MCF 10A (cell line): ENCODE measurements at regions not wholly inside any gene's neighbourhood (a gene's known extent, or its start where the extent isn't known, plus 50 kb on each side); places are given as distances from the start of the nearest gene placed in this dataset.

Experiments
- BruUV-seq: library from RNA; stranded (reverse); fragments of 400-500 nt; replicated peaks from 2 replicates; lab custom pipeline; 2021; lab: Mats Ljungman, UMichigan
- CTCF ChIA-PET: fragments of 300-600 bp; sonication (Branson Sonifier 250); formaldehyde crosslinking; extraction: SDS; loops from one replicate; lab custom pipeline; 2021; ENCODE audit warnings: antibody characterized with exemption, inconsistent platforms; lab: Yijun Ruan, JAX
- POLR2A ChIA-PET: fragments of 300-600, 350-650 bp; sonication (Branson Sonifier 250); formaldehyde crosslinking; extraction: SDS; loops from one replicate; lab custom pipeline; 2020; ENCODE audit warnings: antibody characterized with exemption, inconsistent platforms; lab: Yijun Ruan, JAX
- DNase-seq: peaks from one replicate; pipeline ENCODE4 v3.0.0-alpha.2; 2018; ENCODE audit not compliant: unreplicated experiment
- H3K27ac Mint-ChIP-seq: one replicate; pipeline ENCODE4 v1.8.0; 2022; ENCODE audit warnings: mild to moderate bottlenecking, low read depth, mixed read lengths; ENCODE audit not compliant: unreplicated experiment
- H3K27me3 Mint-ChIP-seq: one replicate; pipeline ENCODE4 v1.8.0; 2022; ENCODE audit warnings: mixed read lengths; ENCODE audit not compliant: insufficient read depth, unreplicated experiment
- H3K36me3 Mint-ChIP-seq: one replicate; pipeline ENCODE4 v1.8.0; 2022; ENCODE audit warnings: mild to moderate bottlenecking, moderate library complexity, mixed read lengths; ENCODE audit not compliant: insufficient read depth, unreplicated experiment
- H3K4me1 Mint-ChIP-seq: one replicate; pipeline ENCODE4 v1.8.0; 2022; ENCODE audit warnings: mixed read lengths; ENCODE audit not compliant: insufficient read depth, unreplicated experiment
- H3K4me3 Mint-ChIP-seq: one replicate; pipeline ENCODE4 v1.8.0; 2022; ENCODE audit warnings: mild to moderate bottlenecking, moderate library complexity, mixed read lengths; ENCODE audit not compliant: unreplicated experiment
- H3K9me3 Mint-ChIP-seq: one replicate; pipeline ENCODE4 v1.8.0; 2022; ENCODE audit warnings: mixed read lengths; ENCODE audit not compliant: unreplicated experiment
- CTCF ChIP-seq: fragments of 200-600 bp; IDR thresholded peaks from one replicate; pipeline ENCODE4 v1.8.0; 2022; ENCODE audit warnings: antibody characterized with exemption, mild to moderate bottlenecking; ENCODE audit not compliant: unreplicated experiment
- intact Hi-C: fragments of 100-400 bp; cut with micrococcal nuclease; formaldehyde crosslinking; loops from 2 replicates; pipeline ENCODE4 v1.14.1; 2022

DNA sequence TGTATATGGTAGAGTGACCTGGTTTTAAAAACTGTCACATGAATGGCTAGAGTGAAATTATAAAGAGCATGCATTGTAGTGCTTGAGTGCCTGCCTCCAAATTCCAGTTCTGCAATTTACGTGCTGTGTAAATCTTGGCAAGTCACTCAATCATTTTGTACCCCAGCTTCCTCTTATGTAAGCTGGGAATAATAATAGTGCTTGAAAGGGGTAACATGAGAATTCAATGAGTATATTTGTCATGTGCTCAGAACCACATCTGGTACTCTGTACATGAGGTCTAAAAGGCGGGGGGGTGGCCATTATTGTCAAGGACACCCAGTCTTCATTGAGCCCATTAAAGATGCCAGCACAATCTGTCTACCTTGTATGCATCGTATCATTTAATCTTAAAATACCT, 214.8 kb downstream of the MC4R start:
- Mint-ChIP-seq H3K27me3 (peaks cover 75% of the 10 kb centered on the region), H3K9me3 (no peaks in the 10 kb centered on the region), H3K27ac (no peak overlapping the region), H3K4me3 (no peak overlapping the region), H3K36me3 (no peaks in the 10 kb centered on the region), H3K4me1 (no peaks in the 10 kb centered on the region)
- no peak for TF ChIP-seq CTCF
- DNase-seq = no peak
- CTCF ChIA-PET = no interaction called here
- BruUV-seq = no TSS peak
- POLR2A ChIA-PET = no interaction called here
- intact Hi-C loops = no loop called here

- ChIA-PET CTCF (interaction anchor here (0.6 to 1.7 kb wide), 2 partner anchors 11 to 1389 kb away, joined by 3 read pairs; no protein-coding TSS in a partner anchor), POLR2A (interaction anchor here (0.6 kb wide), 1 partner anchor 29 kb away, joined by 3 read pairs; no protein-coding TSS in a partner anchor)
- H3K36me3 Mint-ChIP-seq = no peaks in the 10 kb centered on the region
- no peak for DNase-seq
- TF ChIP-seq CTCF = no peak
- peaks cover 77% of the 10 kb centered on the region for H3K27me3 Mint-ChIP-seq
- no peak overlapping the region for H3K27ac Mint-ChIP-seq
- no peak overlapping the region for H3K4me3 Mint-ChIP-seq
- intact Hi-C loops = no loop called here
- H3K9me3 Mint-ChIP-seq = no peaks in the 10 kb centered on the region
- BruUV-seq = no TSS peak
- H3K4me1 Mint-ChIP-seq = no peaks in the 10 kb centered on the region
Measured at GRCh38 chr18:60153376-60153775, 219.2 kb downstream of the MC4R start.

DNA sequence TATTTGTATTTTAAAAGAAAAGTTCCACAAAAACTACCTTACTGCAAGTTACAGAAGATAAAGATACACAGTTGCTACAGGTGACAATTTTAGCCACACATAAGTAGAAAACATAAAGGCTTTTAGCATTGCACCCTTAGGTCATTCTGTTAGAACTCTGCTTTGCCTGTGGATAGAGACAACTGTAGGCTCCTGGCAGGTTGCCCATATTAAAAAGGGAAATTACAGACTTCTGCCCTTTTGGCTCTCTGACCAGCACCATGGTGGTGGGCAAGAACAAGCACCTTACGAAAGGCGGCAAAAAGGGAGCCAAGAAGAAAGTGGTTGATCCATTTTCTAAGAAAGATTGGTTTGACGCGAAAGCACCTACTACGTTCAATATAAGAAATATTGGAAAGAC, 223.3 kb downstream of the MC4R start:
- Mint-ChIP-seq H3K27me3 (peaks cover 96% of the 10 kb centered on the region), H3K36me3 (no peaks in the 10 kb centered on the region), H3K27ac (no peak overlapping the region), H3K4me1 (no peaks in the 10 kb centered on the region), H3K9me3 (no peaks in the 10 kb centered on the region), H3K4me3 (no peak overlapping the region)
- ChIA-PET CTCF (no interaction called here), POLR2A (no interaction called here)
- DNase-seq = no peak
- no peak for TF ChIP-seq CTCF
- BruUV-seq = no TSS peak
- intact Hi-C loops = no loop called here

GRCh38 chr18:60147323-60147722, 225.3 kb downstream of the MC4R start:
- Mint-ChIP-seq H3K4me3 (no peak overlapping the region), H3K9me3 (no peaks in the 10 kb centered on the region), H3K27ac (no peak overlapping the region), H3K4me1 (no peaks in the 10 kb centered on the region), H3K36me3 (no peaks in the 10 kb centered on the region), H3K27me3 (peaks cover 99% of the 10 kb centered on the region)
- DNase-seq = no peak
- ChIA-PET CTCF (no interaction called here), POLR2A (no interaction called here)
- no TSS peak for BruUV-seq
- intact Hi-C loops = no loop called here
- no peak for TF ChIP-seq CTCF
